D721Med (cell line): ENCODE measurements at regions not wholly inside any gene's neighbourhood (a gene's known extent, or its start where the extent isn't known, plus 50 kb on each side); places are given as distances from the start of the nearest gene placed in this dataset.

Experiments
- DNase-seq: peaks from one replicate; pipeline ENCODE4 v3.0.0; 2011; ENCODE audit warnings: low spot score; ENCODE audit not compliant: insufficient read length
- FAIRE-seq: peaks from 2 replicates; lab custom pipeline; 2011; peaks lifted over from hg19 to GRCh38; lab: Jason Lieb, UNC
- CTCF ChIP-seq: IDR thresholded peaks from 2 replicates; pipeline ENCODE4 v1.5.1; 2012; ENCODE audit warnings: mild to moderate bottlenecking, control low read depth; ENCODE audit not compliant: insufficient read depth; ENCODE audit errors: missing control alignments

DNA sequence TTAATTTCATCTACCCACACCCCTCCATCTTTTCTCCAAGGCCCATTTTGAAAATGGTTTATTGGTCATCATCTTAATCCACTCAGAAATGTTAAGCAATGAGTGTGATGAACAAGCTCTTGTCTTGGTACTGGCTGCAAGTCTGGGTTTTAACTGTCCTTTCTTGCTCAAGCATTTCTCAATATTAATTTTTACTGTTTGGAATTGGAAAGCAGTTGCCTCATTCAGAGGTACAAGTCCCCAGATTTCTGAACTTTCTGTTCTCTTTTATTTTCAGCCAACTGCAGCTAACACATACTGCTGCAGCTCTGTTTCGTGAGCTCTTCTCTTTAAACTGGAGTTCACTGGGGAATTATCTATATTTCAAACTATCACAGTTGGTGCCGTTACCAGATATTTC is 99.4 kb upstream of the TEX51 start:
- DNase-seq (no peak), FAIRE-seq (no peak)
- TF ChIP-seq CTCF: no peak

- no peak for TF ChIP-seq CTCF
- FAIRE-seq: no peak
- no peak for DNase-seq
Observed at GRCh38 chr2:126801473-126801872, 97.2 kb upstream of the TEX51 start.

- FAIRE-seq (no peak), DNase-seq (no peak)
Observed at GRCh38 chr2:126802316-126802715, 96.4 kb upstream of the TEX51 start.

GRCh38 chr2:126802774-126803433 is 95.8 kb upstream of the TEX51 start:
- DNase-seq (no peak), FAIRE-seq (no peak)
- no peak for TF ChIP-seq CTCF

More at GRCh38 chr2:126802316-126802715, 96.4 kb upstream of the TEX51 start:
- no peak for TF ChIP-seq CTCF

- DNase-seq (no peak), FAIRE-seq (no peak)
- no peak for TF ChIP-seq CTCF
Observed at GRCh38 chr2:126803434-126803775, 95.3 kb upstream of the TEX51 start.

- DNase-seq: no peak
- no peak for FAIRE-seq
- no peak for TF ChIP-seq CTCF
Observed at GRCh38 chr2:126804347-126804746, 94.3 kb upstream of the TEX51 start.

DNA sequence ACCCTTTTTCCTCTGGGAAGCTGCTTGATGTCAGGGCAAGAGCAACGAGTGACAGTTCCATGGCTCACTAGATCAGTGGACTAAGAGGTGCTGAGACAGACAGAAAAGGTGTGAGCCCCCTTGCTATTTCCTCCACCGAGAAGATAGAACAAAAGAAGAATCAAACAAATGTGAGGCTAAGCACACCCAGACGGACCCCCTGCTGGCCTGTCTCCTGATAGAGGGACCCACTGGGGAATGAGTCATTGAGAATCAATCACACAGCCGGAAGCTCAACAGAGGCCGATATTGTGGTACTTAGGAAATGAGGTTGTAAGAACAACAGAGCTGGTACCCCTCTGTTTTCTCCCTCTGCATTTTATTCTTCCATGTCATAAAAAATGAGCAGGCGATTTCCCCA is 89.8 kb upstream of the TEX51 start:
- no peak for DNase-seq
- no peak for FAIRE-seq

More for the DNA sequence above, 89.8 kb upstream of the TEX51 start:
- no peak for TF ChIP-seq CTCF
